Left renal cortex interstitium (tissue), 4 donors: ENCODE measurements at regions not wholly inside any gene's neighbourhood (a gene's known extent, or its start where the extent isn't known, plus 50 kb on each side); places are given as distances from the start of the nearest gene placed in this dataset.

Experiments used
- DNase-seq, 4 donors: peaks; one replicate each; pipeline ENCODE4 v3.0.0-alpha.2; 2013; ENCODE audit warnings: low read depth in 4 of 4, low spot score in 2 of 4, missing footprints in 1 of 4

DNA sequence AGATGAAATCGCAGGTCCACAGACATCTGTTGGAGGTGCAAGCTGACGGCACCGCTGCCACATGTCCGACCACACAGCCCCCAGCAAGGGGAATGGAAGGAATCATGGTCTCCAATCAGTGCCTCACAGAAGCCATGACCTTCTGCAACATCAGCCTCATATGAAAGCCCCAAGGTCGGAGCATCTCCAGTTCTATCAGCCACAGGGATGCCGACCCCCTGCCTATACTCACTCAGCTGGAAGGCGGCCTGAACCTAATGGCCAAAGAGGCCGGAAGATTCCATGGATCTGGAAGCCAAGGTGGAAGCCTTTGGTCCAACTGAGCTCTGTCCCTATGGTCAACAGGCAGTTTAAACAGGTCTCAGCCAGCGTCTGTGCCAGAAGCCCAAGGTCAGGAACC is 278.8 kb downstream of the TNS1 start:
- DNase-seq = no peak

DNA sequence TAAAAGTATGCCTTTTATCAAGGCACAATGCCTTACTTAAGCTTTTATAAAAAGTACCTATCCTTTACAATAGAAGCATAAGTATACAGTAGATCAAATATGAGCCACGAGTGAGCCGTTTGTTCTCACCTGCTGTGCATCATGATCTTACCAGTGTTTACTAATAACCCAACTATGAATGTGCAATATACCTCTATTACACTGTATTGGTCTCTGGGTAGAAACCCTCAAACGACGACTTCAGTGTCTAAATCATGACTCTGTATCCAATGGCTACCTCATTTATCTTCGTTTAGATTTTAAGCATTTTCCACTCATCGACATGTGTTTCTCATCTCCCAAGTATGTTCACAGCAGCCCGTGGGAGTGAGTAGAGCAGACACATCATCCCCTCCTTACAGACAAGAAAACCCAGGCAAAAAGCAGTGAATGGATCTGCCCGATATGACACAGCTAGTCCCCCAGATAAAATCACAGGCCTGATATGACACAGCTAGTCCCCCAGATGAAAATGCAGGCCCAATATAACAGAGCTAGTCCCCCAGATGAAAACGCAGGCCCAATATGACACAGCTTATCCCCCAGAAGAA is 279.8 kb downstream of the TNS1 start:
- DNase-seq = no peak

DNA sequence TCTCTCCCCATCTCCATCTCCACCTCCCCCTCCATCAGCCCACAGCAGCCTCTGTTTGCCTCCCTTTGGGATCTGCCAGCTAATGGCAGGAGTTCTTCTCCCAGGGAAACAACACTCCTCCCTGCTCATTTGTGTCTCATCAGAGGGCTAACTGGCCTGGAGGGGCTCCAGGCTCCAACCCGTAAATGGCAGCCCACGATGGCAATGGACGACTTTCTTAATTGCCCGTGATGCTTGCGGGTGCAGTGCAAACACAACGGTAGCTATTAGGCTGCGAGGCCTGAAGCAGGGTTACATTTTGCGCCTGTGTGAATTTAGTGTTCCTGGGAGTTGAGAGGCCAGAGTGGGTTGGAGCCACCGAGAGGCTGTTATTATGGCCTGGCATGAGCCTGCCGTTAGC is 285.1 kb downstream of the TNS1 start:
- no peak for DNase-seq

DNA sequence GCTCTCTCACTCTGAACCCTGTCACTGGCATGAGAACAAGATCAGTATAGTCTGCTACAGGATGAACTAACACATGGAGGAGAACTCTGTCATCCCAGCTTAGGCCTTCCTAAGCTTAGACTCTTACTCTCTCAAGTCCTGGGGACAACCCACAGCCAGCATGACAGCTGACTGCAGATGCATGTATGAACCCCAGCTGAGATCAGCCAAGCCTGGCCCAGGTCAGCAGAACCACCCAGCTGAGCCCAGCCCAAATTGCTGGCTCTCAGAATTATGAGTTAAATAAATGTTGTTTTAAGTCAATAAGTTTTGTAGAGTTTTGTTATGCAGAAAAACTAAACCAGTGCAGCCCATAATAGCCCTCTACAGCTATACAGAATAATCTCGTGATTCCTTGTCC is 287.3 kb downstream of the TNS1 start:
- DNase-seq = no peak

DNA sequence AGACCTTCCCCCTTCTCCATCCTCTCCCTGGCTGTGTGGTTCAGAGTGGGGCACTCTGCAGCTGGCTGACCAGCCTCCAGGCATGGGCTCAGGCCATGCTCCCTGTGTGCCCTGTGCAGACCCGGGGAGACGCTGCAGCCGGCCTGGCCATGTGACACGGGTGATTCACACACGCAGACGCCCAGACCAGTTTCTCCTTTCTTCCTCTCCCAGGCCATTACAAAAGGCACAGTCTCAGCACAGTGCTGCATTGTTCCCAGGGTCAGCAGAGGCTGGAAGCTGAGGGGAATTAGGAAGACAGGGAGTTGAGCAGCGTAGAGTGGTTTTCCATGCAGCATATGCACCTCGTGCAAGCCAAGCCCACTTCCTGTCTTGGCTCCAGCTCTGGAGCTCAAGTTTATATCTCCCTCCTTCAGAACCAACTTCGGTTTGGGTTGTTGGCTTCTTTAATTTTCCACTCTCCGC is 288.5 kb downstream of the TNS1 start:
- DNase-seq = no peak

DNA sequence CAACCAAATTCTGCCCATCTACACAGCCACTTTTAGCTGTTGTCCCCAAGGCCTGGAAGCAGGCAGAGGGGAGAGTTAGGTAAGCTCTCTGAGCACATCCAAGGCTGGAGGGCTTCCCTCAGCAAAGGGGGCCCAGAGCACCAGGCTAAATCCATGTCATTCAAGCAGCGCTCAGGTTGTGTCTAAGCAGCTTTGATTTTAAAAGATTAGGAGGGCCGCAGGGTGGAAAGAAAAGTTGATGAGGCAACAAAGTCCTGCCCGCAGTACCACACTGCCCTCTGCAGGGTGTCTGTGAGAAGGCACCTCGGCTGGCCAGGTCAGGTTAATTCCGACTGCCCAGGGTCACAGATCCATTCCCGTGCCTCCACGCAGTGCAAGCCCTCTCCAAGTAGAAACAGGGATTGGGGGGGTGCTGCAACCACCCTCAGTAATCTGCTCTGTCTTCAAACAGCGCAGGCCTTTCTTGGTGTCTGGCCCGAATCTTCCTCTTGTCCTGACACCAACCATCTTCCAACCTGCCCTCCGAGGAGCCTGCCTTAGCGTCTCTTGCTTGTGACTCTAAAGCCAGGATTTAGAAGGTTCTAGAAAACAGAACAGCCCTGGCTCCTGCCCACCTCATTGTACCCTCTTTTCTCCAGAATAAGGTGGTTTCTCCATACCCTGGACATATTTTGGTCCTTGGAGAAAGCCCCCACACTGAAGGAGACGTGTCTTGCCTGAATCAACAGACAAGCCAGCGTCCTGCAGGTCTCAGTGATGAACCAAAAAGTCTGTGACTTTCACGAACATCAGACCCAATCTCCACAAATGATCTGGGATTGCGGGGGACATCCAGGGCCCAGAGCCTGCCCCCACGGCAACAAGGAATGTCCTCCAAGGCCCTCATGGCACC is 289.2 kb downstream of the TNS1 start:
- DNase-seq = peak in 3 of 4 donors; percentile 58 to 66 (median 64)

DNA sequence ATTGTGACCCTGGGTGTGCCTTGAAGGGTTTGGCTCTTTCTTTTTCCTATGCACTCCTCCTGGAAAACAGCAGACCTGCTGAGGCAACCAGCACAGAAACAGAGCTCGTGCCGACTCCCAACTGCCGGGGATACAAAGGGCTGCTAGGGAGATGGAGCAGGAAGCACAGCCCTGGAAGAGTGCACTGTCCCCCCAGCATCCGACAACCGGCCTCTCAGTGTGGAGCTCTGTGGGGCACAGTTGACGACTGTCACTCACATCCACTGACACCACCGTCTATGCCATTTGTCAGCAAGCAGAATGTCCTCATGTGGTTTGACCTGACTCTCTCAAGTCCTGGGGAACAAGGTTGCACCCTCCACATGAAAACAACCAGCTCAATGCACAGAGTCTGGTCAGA is 290.4 kb downstream of the TNS1 start:
- no peak for DNase-seq

DNA sequence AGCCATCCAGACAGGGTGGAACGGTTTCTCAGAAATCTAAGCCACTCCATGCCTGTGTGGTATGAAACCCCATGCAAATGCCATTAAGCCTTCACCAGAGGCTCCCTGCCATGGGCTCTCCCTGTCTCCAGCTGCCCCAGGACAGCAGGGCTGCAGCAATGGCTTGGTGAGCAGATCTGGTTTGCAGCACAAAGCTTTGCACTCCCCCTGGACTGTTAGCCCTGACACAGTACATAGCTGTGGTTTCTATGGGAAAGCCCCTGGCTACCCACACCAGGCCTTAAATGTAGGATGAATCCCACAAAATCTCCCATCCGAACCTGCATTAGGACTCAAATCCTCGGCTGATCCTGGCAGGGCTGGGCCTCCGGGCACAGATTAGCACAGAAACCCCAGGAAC is 291.6 kb downstream of the TNS1 start:
- no peak for DNase-seq

DNA sequence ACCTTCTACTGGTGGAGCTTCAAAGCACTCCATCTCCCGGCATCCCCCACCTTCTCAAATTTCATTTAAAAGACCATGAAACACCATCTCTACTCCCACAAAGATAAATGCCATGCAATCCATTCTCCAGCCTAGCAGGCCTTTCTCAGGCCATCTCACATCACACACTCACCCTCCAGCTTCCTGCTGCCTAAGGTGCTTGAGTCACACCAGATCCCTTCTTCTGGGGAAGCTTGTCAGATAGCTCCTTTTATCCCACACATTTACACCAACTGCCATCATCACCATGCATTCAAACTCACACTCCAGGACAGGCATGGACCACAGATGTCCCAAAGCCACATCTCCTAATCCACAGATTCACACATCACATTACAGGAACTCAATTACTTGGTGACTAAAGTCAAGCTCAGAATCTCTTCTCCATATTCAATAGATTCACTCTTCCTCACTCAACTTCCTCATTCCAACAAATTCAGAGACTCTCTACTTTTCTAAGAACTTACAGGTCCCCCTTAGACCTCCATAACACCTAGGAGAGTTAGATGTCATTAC is 292.5 kb downstream of the TNS1 start:
- DNase-seq = no peak

DNA sequence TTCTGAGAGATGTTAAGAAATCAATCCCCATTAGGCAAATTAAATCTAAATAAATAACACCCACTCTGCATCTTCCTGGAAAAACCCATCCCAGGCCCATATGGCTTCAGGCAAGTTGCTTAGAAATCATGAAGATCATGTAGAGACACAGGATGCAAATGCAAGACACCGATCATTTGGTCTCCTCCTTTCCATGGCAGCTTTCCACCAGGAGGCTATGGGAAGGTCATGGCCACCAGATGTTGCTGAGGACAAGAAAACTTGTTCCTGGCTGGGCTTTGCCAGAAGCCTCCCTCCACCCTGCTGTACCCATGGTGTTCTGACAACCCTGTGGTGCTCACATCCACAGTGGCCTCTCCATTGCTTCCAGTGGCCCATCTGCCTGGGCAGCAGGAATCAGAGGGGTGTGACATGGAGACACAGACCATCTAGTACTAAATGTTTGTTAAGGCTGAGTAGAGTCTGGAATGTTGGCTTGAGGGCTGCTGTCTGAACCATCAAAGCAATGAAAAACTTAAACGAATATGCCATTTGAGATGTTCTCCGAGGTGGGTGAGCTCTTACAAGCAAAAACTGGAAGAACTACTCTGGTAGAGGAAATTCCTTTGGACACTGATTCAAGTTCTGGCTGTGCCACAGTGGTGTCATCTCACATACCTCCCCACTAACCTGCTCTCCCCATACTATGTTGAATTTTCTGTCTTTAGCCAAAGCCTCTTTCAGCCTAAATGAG is 293.2 kb downstream of the TNS1 start:
- no peak for DNase-seq

DNA sequence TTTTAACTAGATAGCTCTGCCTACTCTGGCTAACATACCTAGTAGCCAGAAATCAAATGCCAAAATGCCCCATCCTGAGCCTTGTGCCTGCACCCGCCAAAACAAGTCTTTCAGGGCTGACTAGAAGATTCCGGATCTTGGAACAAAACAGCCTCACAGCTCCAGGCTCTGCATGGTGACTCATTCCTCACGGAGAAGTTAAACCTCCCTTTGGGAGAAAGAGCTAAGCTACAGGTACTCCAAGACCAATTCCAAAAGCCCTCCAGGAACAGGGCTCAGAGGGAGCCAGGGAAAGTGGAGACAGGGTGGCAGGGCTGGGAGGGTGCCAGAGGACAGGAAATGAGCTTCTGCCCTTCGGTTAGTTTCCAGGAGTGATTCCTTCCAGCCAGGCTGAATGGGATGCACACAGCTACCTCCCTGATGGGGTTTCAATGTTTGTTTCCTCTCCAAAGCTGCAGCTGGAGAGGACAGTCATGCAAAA is 295.6 kb downstream of the TNS1 start:
- DNase-seq = no peak

DNA sequence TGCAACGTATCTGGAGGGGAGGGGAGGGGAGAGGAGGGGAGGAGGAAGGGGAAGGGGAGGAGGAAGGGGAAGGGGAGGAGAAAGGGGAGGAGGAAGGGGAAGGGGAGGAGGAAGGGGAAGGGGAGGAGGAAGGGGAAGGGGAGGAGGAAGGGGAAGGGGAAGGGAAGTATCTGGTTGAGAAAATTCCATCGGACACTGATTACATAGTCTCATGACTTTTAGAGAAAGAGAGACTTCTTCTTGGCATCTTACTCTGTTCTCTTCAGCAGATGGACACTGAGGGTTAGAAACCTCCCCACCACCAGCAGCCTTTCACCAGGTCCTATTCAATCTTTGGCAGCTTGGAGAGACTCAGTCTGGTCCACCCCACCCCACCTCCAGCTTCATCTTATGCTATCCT is 296.3 kb downstream of the TNS1 start:
- DNase-seq = no peak

DNA sequence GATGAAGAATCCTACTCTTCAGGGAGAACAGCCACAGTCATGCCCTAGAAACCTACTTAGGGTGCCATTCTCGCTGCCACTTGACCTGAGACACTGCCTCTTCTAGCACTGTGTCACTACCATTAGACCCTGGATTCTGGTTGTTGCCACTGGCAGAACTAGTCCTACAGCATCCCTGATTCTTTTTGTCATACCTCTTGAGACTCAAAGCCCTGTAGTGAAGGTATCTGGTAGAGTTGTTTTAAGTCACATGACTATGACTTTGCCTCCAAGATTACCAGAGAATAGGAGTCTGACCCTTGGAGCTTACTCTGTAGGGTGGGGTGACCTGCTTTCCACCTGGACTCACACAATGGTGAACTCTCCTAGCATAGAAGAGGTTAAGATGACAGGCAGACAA is 296.7 kb downstream of the TNS1 start:
- DNase-seq = no peak

DNA sequence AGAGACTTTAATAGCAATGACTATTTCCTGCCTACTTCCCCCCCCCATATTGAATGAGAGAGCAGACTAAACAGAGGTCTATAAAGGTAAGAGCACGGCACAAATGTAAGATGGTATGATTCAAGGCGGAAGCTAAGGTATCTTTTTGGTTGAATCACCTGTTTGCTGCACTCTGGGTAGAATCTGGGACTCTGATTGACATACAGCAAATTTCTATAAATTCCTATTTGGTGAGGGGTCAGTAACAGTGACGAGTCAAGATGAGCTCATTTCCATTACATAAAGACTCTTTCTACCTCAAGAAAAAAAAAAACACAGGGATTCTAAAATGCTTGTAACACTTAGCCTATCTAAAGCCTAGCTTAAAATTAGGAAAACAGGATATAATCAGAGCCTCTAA is 297.3 kb downstream of the TNS1 start:
- no peak for DNase-seq

DNA sequence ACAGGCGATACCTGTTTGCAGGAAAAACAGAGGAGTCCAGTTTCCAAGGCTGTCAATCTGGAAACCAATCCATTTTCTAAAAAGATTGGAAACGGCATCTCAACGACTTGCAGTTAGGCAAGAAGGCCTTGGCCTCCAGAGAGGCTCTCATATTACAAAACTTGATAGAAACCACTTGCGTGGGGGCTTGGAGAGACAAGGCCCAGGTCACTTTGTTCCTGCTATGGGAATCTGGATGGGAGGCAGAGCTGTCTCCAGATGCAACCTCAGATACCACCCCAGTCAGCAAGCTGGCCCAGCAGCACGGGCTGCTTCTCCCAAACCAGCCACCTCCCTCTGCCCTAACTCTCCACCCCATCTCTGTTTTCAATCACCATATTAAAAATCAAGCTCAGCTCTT is 298.8 kb downstream of the TNS1 start:
- DNase-seq = no peak

DNA sequence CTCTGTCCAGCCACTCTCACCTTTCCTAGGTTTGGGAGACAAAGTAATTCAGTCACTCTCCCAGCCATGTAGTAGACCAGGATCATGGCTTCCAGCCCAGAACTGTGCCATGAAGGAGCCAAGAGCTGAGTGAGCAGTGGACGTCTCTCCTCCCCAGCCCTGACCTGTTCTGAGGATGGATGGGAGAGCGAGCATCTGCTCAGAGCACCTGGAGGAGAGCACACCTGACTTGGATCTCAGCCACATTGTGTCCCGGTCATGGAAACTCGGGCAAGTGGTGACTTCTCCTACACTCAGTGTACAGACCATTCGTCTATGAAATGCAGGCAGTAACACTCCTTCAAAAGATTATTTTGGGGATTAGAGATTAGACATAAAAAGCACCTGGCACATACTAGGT is 299.7 kb downstream of the TNS1 start:
- DNase-seq = no peak

DNA sequence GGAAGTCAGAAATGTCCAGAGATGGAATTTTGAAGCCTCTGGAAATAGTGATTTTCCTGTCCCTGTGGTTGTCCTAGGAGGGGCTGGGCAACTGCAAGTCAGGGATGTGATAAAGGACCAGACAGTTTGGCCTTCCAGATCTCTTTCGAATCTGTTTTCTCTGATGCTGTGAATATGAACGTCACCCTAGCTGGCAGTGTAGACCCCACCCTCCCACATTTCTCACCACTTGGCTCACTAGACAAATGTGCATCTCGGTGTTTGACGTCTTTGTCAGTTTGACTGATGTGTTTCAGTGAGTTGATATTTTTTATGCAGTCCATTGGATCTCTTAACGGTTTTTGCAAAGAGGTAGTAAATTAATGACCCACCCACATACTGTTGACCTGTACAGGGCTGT is 301.2 kb downstream of the TNS1 start:
- no peak for DNase-seq

DNA sequence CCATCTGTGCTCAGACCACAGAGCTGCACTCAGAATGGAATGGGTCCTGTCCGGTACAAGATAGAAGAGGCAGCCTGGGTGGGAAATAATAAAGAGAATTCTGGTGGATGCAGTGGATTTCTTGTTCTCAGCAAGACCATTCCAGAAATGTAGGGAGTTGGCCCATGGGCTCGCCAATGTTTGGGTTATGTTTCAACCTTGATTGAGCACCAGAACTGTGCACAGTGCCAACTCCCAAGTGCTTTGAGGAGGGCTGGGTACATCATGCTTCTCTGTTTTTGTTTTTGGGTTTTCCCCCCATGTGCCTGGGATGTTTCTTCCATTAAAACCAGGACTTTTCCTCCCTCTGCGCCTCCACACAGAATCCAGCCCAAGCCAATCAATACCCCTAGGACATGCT is 304.1 kb downstream of the TNS1 start:
- DNase-seq = no peak

DNA sequence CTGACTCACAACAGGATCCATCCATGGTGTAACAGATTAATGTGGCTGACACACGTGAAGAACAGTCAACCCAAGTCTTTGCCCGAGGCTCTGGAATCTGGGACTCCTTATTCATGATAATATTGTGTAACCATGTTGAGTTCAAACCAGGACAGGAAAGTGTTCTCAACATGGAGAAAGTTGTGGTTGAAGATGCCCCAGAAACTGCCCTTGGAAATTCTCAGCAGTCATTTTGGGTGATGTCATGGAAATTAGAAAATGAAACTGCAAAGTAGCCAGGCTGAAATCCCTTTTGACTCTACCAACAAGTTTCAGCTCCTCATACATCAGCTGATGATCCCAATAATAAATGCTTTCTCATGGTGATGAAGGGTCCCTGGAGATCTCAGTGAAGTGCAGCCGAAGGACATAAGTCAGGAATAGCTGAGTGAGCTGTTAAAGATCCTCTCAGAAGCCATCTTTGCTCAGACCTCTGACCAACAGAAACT is 307.7 kb downstream of the TNS1 start:
- no peak for DNase-seq

DNA sequence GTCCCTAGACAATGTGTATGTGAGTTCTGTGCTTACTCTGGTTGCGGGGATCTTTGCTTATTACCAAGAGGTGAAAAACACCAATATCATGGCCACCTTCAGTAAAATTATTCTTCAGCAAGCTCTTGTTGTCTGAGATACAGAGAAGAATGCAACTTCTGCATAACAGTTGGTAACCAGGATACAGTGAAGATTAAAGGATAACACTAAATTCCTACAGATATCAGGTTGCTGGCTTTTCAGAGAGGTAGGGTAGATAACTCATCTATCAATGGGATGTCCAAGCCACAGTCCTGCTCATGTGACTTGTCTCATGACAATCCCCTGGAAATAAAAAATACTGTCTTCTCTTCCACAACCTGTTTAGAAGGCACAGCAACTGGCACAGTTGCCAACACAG is 308.5 kb downstream of the TNS1 start:
- no peak for DNase-seq

DNA sequence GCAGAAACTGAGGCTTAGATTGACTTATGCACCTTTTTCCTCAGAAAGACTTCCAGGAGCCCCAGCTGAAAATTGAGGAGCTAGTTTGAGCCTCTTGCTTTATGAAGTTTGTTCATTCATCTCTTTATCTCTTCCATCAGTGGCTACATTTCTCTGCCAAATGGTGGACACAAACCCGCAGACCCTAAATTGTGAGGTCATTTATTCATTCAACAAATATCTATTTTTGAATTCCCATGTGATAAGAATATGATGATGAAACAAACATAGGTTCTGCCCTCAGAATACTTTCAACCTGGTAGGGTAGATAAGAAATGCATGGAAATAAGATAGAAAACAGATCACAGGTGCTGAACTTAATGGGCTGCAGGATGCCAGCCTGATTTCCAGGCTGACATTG is 309.4 kb downstream of the TNS1 start:
- no peak for DNase-seq
